Astrocyte (in vitro differentiated cells and primary cell): ENCODE measurements at regions not wholly inside any gene's neighbourhood (a gene's known extent, or its start where the extent isn't known, plus 50 kb on each side); places are given as distances from the start of the nearest gene placed in this dataset.

ENCODE experiments used
- DNase-seq: peaks from one replicate; pipeline ENCODE4 v3.0.0-alpha.2; 2010; ENCODE audit warnings: low read depth
- FAIRE-seq: peaks from 2 replicates; lab custom pipeline; 2011; peaks lifted over from hg19 to GRCh38; lab: Jason Lieb, UNC
- H2AFZ ChIP-seq: 2 replicates; pipeline ENCODE4 v1.6.0; 2012; ENCODE audit warnings: low read depth, low read length, inconsistent platforms
- H3K27ac ChIP-seq: 2 replicates; pipeline ENCODE4 v1.5.1; 2011; ENCODE audit warnings: low read depth, low read length, inconsistent platforms
- H3K27me3 ChIP-seq: 2 replicates; pipeline ENCODE4 v1.6.0; 2011; ENCODE audit warnings: low read length, inconsistent platforms; ENCODE audit not compliant: insufficient read depth
- H3K36me3 ChIP-seq: 2 replicates; pipeline ENCODE4 v1.5.1; 2011; ENCODE audit warnings: low read length, inconsistent platforms; ENCODE audit not compliant: insufficient read depth
- H3K4me1 ChIP-seq: 2 replicates; pipeline ENCODE4 v1.5.1; 2011; ENCODE audit warnings: low read length, inconsistent platforms; ENCODE audit not compliant: insufficient read depth
- H3K4me2 ChIP-seq: 2 replicates; pipeline ENCODE4 v1.6.0; 2012; ENCODE audit warnings: low read length, inconsistent platforms
- H3K4me3 ChIP-seq: 2 replicates; pipeline ENCODE4 v1.5.1; 2011; ENCODE audit warnings: low read depth, mild to moderate bottlenecking, low read length, inconsistent platforms; ENCODE audit not compliant: insufficient read depth
- H3K79me2 ChIP-seq: 2 replicates; pipeline ENCODE4 v1.6.0; 2012; ENCODE audit warnings: mild to moderate bottlenecking, low read length, inconsistent platforms; ENCODE audit not compliant: insufficient read depth
- H3K9ac ChIP-seq: 2 replicates; pipeline ENCODE4 v1.6.0; 2012; ENCODE audit warnings: mild to moderate bottlenecking, low read length, inconsistent platforms
- H3K9me3 ChIP-seq: 2 replicates; pipeline ENCODE4 v1.5.1; 2012; ENCODE audit warnings: low read depth, mild to moderate bottlenecking, low read length, inconsistent platforms; ENCODE audit not compliant: insufficient read depth
- H4K20me1 ChIP-seq: 2 replicates; pipeline ENCODE4 v1.6.0; 2012; ENCODE audit warnings: low read length, inconsistent platforms; ENCODE audit not compliant: insufficient read depth
- H3K27ac Mint-ChIP-seq: one replicate; pipeline ENCODE4 v1.8.0; 2021; ENCODE audit warnings: mild to moderate bottlenecking, mixed read lengths; ENCODE audit not compliant: unreplicated experiment
- H3K27me3 Mint-ChIP-seq: one replicate; pipeline ENCODE4 v1.8.0; 2021; ENCODE audit warnings: low read depth, mixed read lengths; ENCODE audit not compliant: unreplicated experiment
- H3K36me3 Mint-ChIP-seq: one replicate; pipeline ENCODE4 v1.8.0; 2021; ENCODE audit warnings: low read depth, mixed read lengths; ENCODE audit not compliant: unreplicated experiment
- H3K4me1 Mint-ChIP-seq: one replicate; pipeline ENCODE4 v1.8.0; 2021; ENCODE audit warnings: low read depth, mixed read lengths; ENCODE audit not compliant: unreplicated experiment
- H3K4me3 Mint-ChIP-seq: one replicate; pipeline ENCODE4 v1.8.0; 2021; ENCODE audit warnings: mild to moderate bottlenecking, moderate library complexity, mixed read lengths; ENCODE audit not compliant: unreplicated experiment
- H3K9me3 Mint-ChIP-seq: one replicate; pipeline ENCODE4 v1.8.0; 2021; ENCODE audit warnings: mild to moderate bottlenecking, mixed read lengths; ENCODE audit not compliant: unreplicated experiment
- CTCF ChIP-seq: IDR thresholded peaks from 2 replicates; pipeline ENCODE4 v1.5.1; 2011; ENCODE audit warnings: low read depth, mild to moderate bottlenecking, inconsistent platforms, low read length, moderate library complexity; ENCODE audit not compliant: insufficient read depth
- EZH2 ChIP-seq: IDR thresholded peaks from 2 replicates; pipeline ENCODE4 v1.6.1; 2012; ENCODE audit warnings: mild to moderate bottlenecking, low read length, inconsistent platforms; ENCODE audit not compliant: insufficient read depth

- FAIRE-seq (no peak), DNase-seq (peak; percentile 42)
- Mint-ChIP-seq H3K9me3 (peaks cover 1% of the 10 kb centered on the region), H3K4me1 (peaks cover 1% of the 10 kb centered on the region), H3K27ac (no peak overlapping the region), H3K27me3 (no peaks in the 10 kb centered on the region), H3K4me3 (no peak overlapping the region), H3K36me3 (no peaks in the 10 kb centered on the region)
- H3K27ac ChIP-seq, result no peak overlapping the region
- no peak overlapping the region for H2AFZ ChIP-seq
- H3K4me2 ChIP-seq, result no peak overlapping the region
- H3K4me3 ChIP-seq, result no peak overlapping the region
- no peaks in the 10 kb centered on the region for H3K36me3 ChIP-seq
- H4K20me1 ChIP-seq, result no peaks in the 10 kb centered on the region
- no peaks in the 10 kb centered on the region for H3K79me2 ChIP-seq
- TF ChIP-seq CTCF (no peak), EZH2 (no peak)
- H3K4me1 ChIP-seq, result no peaks in the 10 kb centered on the region
- no peaks in the 10 kb centered on the region for H3K27me3 ChIP-seq
- no peaks in the 10 kb centered on the region for H3K9me3 ChIP-seq
- H3K9ac ChIP-seq, result no peak overlapping the region
Observed at GRCh38 chr13:34611671-34612070, 330.4 kb upstream of the NBEA start.

DNA sequence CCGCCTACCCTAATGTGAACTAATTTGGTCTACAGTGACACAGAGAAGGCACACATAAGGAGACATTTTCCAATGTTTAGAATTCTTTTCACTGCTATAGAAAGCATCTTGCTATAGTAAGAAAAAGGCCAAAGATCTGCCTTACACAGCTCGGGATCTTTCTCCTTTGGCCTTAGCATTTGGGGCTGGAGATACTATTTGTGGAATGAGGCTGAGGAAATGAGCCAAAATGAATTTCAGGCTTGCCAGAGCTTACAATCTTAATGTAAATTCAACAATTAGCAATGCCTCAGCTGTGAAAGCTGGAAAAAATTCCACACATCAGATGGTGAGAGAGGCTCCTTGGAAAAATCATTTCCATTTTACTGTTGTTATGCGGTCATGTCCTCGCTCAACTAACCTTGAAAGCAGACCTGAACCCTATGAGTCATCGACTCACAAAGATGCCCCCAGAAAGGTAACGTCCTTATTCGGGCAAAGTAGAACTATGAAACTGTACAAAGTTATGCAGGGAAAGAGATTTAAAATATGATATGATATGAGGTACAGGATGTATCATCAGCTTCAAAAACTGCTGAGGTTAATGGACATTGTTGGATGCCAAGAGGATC lies 324.5 kb upstream of the NBEA start:
- Histone ChIP-seq H3K27ac (no peak overlapping the region), H3K4me1 (no peaks in the 10 kb centered on the region), H3K4me2 (no peak overlapping the region), H3K9ac (no peak overlapping the region), H3K36me3 (no peaks in the 10 kb centered on the region), H2AFZ (no peak overlapping the region), H3K4me3 (no peak overlapping the region), H3K79me2 (no peaks in the 10 kb centered on the region), H3K27me3 (no peaks in the 10 kb centered on the region), H3K9me3 (no peaks in the 10 kb centered on the region), H4K20me1 (no peaks in the 10 kb centered on the region)
- no peak overlapping the region for H3K27ac Mint-ChIP-seq
- H3K4me1 Mint-ChIP-seq, result no peaks in the 10 kb centered on the region
- FAIRE-seq (no peak), DNase-seq (peak; percentile 27)
- peaks cover 1% of the 10 kb centered on the region for H3K9me3 Mint-ChIP-seq
- H3K4me3 Mint-ChIP-seq, result no peak overlapping the region
- H3K36me3 Mint-ChIP-seq, result no peaks in the 10 kb centered on the region
- H3K27me3 Mint-ChIP-seq, result no peaks in the 10 kb centered on the region
- TF ChIP-seq CTCF (no peak), EZH2 (no peak)

- DNase-seq (no peak), FAIRE-seq (no peak)
- H3K27ac ChIP-seq, result no peak overlapping the region
- no peaks in the 10 kb centered on the region for H3K36me3 Mint-ChIP-seq
- H3K4me1 ChIP-seq, result no peaks in the 10 kb centered on the region
- no peaks in the 10 kb centered on the region for H3K4me1 Mint-ChIP-seq
- H3K9me3 Mint-ChIP-seq, result peaks cover 1% of the 10 kb centered on the region
- no peaks in the 10 kb centered on the region for H4K20me1 ChIP-seq
- H3K79me2 ChIP-seq, result no peaks in the 10 kb centered on the region
- H3K27me3 ChIP-seq, result no peaks in the 10 kb centered on the region
- H3K27ac Mint-ChIP-seq, result no peak overlapping the region
- no peaks in the 10 kb centered on the region for H3K36me3 ChIP-seq
- H3K4me2 ChIP-seq, result no peak overlapping the region
- H2AFZ ChIP-seq, result no peak overlapping the region
- no peak overlapping the region for H3K4me3 ChIP-seq
- no peak overlapping the region for H3K9ac ChIP-seq
- H3K27me3 Mint-ChIP-seq, result no peaks in the 10 kb centered on the region
- no peak for TF ChIP-seq CTCF
- no peak for TF ChIP-seq EZH2
- no peaks in the 10 kb centered on the region for H3K9me3 ChIP-seq
- no peak overlapping the region for H3K4me3 Mint-ChIP-seq
Observed at GRCh38 chr13:34618654-34619053, 323.4 kb upstream of the NBEA start.
